HepG2 (cell line): ENCODE measurements at regions not wholly inside any gene's neighbourhood (a gene's known extent, or its start where the extent isn't known, plus 50 kb on each side); places are given as distances from the start of the nearest gene placed in this dataset.

Experiments
- AKAP8 ChIP-seq: sonication (generic); formaldehyde crosslinking; IDR thresholded peaks from 2 replicates; pipeline ENCODE4 v1.5.1; 2020; ENCODE audit warnings: mild to moderate bottlenecking, missing genetic modification reagents
- BCLAF1 ChIP-seq: fragments of 450-650 bp; IDR thresholded peaks from 2 replicates; pipeline ENCODE4 v1.6.1; 2017; ENCODE audit warnings: mild to moderate bottlenecking
- ESRRA ChIP-seq: sonication (generic); formaldehyde crosslinking; IDR thresholded peaks from 2 replicates; pipeline ENCODE4 v1.5.1; 2020; ENCODE audit warnings: mild to moderate bottlenecking, low read depth, missing genetic modification reagents
- HINFP ChIP-seq: sonication (generic); formaldehyde crosslinking; IDR thresholded peaks from 2 replicates; pipeline ENCODE4 v1.4.0; 2020; ENCODE audit warnings: low read depth, mild to moderate bottlenecking, missing genetic modification reagents
- HMG20B ChIP-seq: conservative IDR thresholded peaks from 2 replicates; pipeline ENCODE4 v1.6.1; 2016; ENCODE audit warnings: missing genetic modification reagents, missing compliant biosample characterization
- LCORL ChIP-seq, 2 experiments: fragments of 450-650 bp in 1 of 2; sonication (generic) in 1 of 2; formaldehyde crosslinking in 1 of 2; IDR thresholded peaks; 2 replicates each; pipeline versions ENCODE4 v1.5.0 to v1.6.1; 2017 to 2020; ENCODE audit warnings: antibody characterized with exemption in 1 of 2, missing genetic modification reagents in 1 of 2
- MAZ ChIP-seq, 2 experiments: sonication (generic) in 1 of 2; formaldehyde crosslinking in 1 of 2; IDR thresholded peaks; 2 replicates each; pipeline versions ENCODE4 v1.5.0 to v1.6.1; 2012 to 2020; ENCODE audit warnings: low read depth in 2 of 2, mild to moderate bottlenecking in 2 of 2, borderline replicate concordance in 1 of 2, improper control_type of control experiment in 1 of 2, low read length in 1 of 2, missing genetic modification reagents in 1 of 2, moderate library complexity in 1 of 2
- NFIB ChIP-seq: sonication (generic); formaldehyde crosslinking; IDR thresholded peaks from 2 replicates; pipeline ENCODE4 v1.9.0; 2021; ENCODE audit warnings: missing genetic modification reagents, mild to moderate bottlenecking, borderline replicate concordance
- POLR2A ChIP-seq, 2 experiments: IDR thresholded peaks; 2 replicates each; pipeline ENCODE4 v1.6.1; 2011; ENCODE audit warnings: low read depth in 2 of 2, low read length in 2 of 2, mild to moderate bottlenecking in 1 of 2, moderate library complexity in 1 of 2; ENCODE audit not compliant: insufficient read depth in 1 of 2
- SP4 ChIP-seq: sonication (generic); formaldehyde crosslinking; IDR thresholded peaks from 2 replicates; pipeline ENCODE4 v1.8.1; 2023; ENCODE audit warnings: mild to moderate bottlenecking, missing genetic modification reagents
- TSC22D2 ChIP-seq: sonication (generic); formaldehyde crosslinking; IDR thresholded peaks from 2 replicates; pipeline ENCODE4 v1.5.1; 2020; ENCODE audit warnings: missing genetic modification reagents, mild to moderate bottlenecking, borderline replicate concordance
- ZFX ChIP-seq: sonication (generic); formaldehyde crosslinking; IDR thresholded peaks from 2 replicates; pipeline ENCODE4 v1.4.0; 2020; ENCODE audit warnings: mild to moderate bottlenecking, low read depth, missing genetic modification reagents, moderate library complexity
- ZNF251 ChIP-seq: sonication (generic); formaldehyde crosslinking; IDR thresholded peaks from 2 replicates; pipeline ENCODE4 v1.9.0; 2021; ENCODE audit warnings: mild to moderate bottlenecking, missing genetic modification reagents
- ZNF350 ChIP-seq: sonication (generic); formaldehyde crosslinking; IDR thresholded peaks from 2 replicates; pipeline ENCODE4 v1.4.0; 2020; ENCODE audit warnings: mild to moderate bottlenecking, low read depth, missing genetic modification reagents, borderline replicate concordance
- ZNF383 ChIP-seq: sonication (generic); formaldehyde crosslinking; IDR thresholded peaks from 2 replicates; pipeline ENCODE4 v1.4.0; 2020; ENCODE audit warnings: missing genetic modification reagents, mild to moderate bottlenecking, borderline replicate concordance
- ZNF414 ChIP-seq: sonication (generic); formaldehyde crosslinking; IDR thresholded peaks from 2 replicates; pipeline ENCODE4 v1.5.0; 2020; ENCODE audit warnings: missing genetic modification reagents
- ZNF619 ChIP-seq: sonication (generic); formaldehyde crosslinking; IDR thresholded peaks from 2 replicates; pipeline ENCODE4 v1.4.0; 2020; ENCODE audit warnings: mild to moderate bottlenecking, missing genetic modification reagents
- ZNF678 ChIP-seq: sonication (generic); formaldehyde crosslinking; IDR thresholded peaks from 2 replicates; pipeline ENCODE4 v1.4.0; 2020; ENCODE audit warnings: mild to moderate bottlenecking, missing genetic modification reagents
- ZNF691 ChIP-seq: sonication (generic); formaldehyde crosslinking; IDR thresholded peaks from 2 replicates; pipeline ENCODE4 v1.4.0; 2020; ENCODE audit warnings: missing genetic modification reagents, low read depth, mild to moderate bottlenecking, borderline replicate concordance
- ZNF737 ChIP-seq: sonication (generic); formaldehyde crosslinking; IDR thresholded peaks from 2 replicates; pipeline ENCODE4 v1.5.0; 2020; ENCODE audit warnings: missing genetic modification reagents, mild to moderate bottlenecking, borderline replicate concordance
- ZNF775 ChIP-seq: sonication (generic); formaldehyde crosslinking; IDR thresholded peaks from 2 replicates; pipeline ENCODE4 v1.4.0; 2020; ENCODE audit warnings: missing genetic modification reagents, mild to moderate bottlenecking, moderate library complexity, borderline replicate concordance
- ZNF776 ChIP-seq: sonication (generic); formaldehyde crosslinking; IDR thresholded peaks from 2 replicates; pipeline ENCODE4 v1.4.0; 2020; ENCODE audit warnings: mild to moderate bottlenecking, missing genetic modification reagents
- ZNF777 ChIP-seq: sonication (generic); formaldehyde crosslinking; IDR thresholded peaks from 2 replicates; pipeline ENCODE4 v1.4.0; 2020; ENCODE audit warnings: missing genetic modification reagents
- ZNF816 ChIP-seq: sonication (generic); formaldehyde crosslinking; IDR thresholded peaks from 2 replicates; pipeline ENCODE4 v1.8.0; 2022; ENCODE audit warnings: missing genetic modification reagents, mild to moderate bottlenecking, borderline replicate concordance
- ZSCAN20 ChIP-seq: sonication (generic); formaldehyde crosslinking; IDR thresholded peaks from 2 replicates; pipeline ENCODE4 v1.4.0; 2020; ENCODE audit warnings: missing genetic modification reagents, mild to moderate bottlenecking, borderline replicate concordance
- ZSCAN30 ChIP-seq: sonication (generic); formaldehyde crosslinking; IDR thresholded peaks from 2 replicates; pipeline ENCODE4 v1.5.0; 2020; ENCODE audit warnings: mild to moderate bottlenecking, missing genetic modification reagents

GRCh38 chr2:126990200-126990599 lies 91.5 kb downstream of the TEX51 start (continued):
- no peak for TF ChIP-seq ZNF678 (CRISPR knock-in tag)
- TF ChIP-seq ZNF350 (CRISPR knock-in tag): no peak
- TF ChIP-seq MAZ (IDR thresholded peaks at IDR 0.05; ENCODE audit: borderline replicate concordance, low read depth, low read length): no peak
- no peak for TF ChIP-seq MAZ (CRISPR knock-in tag; IDR thresholded peaks at IDR 0.05; ENCODE audit: low read depth)
- TF ChIP-seq ZNF775: no peak
- no peak for TF ChIP-seq ZNF414 (CRISPR knock-in tag)
- no peak for TF ChIP-seq BCLAF1
- no peak for TF ChIP-seq ZNF383
- TF ChIP-seq TSC22D2 (CRISPR knock-in tag): no peak
- TF ChIP-seq NFIB (CRISPR knock-in tag): no peak
- TF ChIP-seq ESRRA: no peak
- no peak for TF ChIP-seq AKAP8 (CRISPR knock-in tag)
- TF ChIP-seq ZFX (CRISPR knock-in tag): peak; percentile 12; the same call in 1 of the 2 replicates
- 0 out of 2 replicates have a peak, but pooled peaks have one; percentile 41 for TF ChIP-seq ZNF691
- no peak for TF ChIP-seq ZNF737
- no peak for TF ChIP-seq ZNF776 (CRISPR knock-in tag)
- no peak for TF ChIP-seq ZNF251 (CRISPR knock-in tag)
- 0 out of 4 replicates have a peak, but pooled peaks of 1 of the 2 experiments have one; percentile 20 for TF ChIP-seq POLR2A (IDR thresholded peaks at IDR 0.05; ENCODE audit: insufficient read depth in 1 of 2, low read depth in 2 of 2, low read length in 2 of 2)
- no peak for TF ChIP-seq ZSCAN30
- no peak for TF ChIP-seq LCORL (IDR thresholded peaks at IDR 0.05)
- TF ChIP-seq LCORL (CRISPR knock-in tag; IDR thresholded peaks at IDR 0.05): no peak
- TF ChIP-seq ZNF816 (CRISPR knock-in tag): no peak
- no peak for TF ChIP-seq HMG20B (CRISPR knock-in tag)
- TF ChIP-seq ZNF777 (CRISPR knock-in tag): no peak
- TF ChIP-seq HINFP (CRISPR knock-in tag): no peak
- no peak; the same call in 1 of the 2 replicates for TF ChIP-seq ZNF619 (CRISPR knock-in tag)
- TF ChIP-seq ZSCAN20: no peak
- no peak for TF ChIP-seq SP4 (CRISPR knock-in tag)
